ENCODE measurements at regions not wholly inside any gene's neighbourhood (a gene's known extent, or its start where the extent isn't known, plus 50 kb on each side); places are given as distances from the start of the nearest gene placed in this dataset.

- Histone ChIP-seq H3K27me3 (ENCODE audit: low read length) (no peaks in the 10 kb centered on the region), H3K79me2 (ENCODE audit: low read length) (no peaks in the 10 kb centered on the region), H3K27ac (ENCODE audit: low read length) (no peak overlapping the region), H3K36me3 (ENCODE audit: low read depth, low read length) (no peaks in the 10 kb centered on the region), H3K9ac (ENCODE audit: low read length) (no peak overlapping the region), H3K4me1 (ENCODE audit: insufficient read depth, low read length) (no peaks in the 10 kb centered on the region), H3K9me3 (ENCODE audit: low read length) (no peaks in the 10 kb centered on the region), H3F3A (ENCODE audit: low read length, unreplicated experiment) (no peaks in the 10 kb centered on the region), H3K4me2 (ENCODE audit: low read length) (no peak overlapping the region), H3K9me2 (replicated peaks; ENCODE audit: low read length) (no peaks in the 10 kb centered on the region), H2AFZ (ENCODE audit: low read length) (no peak overlapping the region), H4K20me1 (ENCODE audit: low read length) (no peaks in the 10 kb centered on the region), H3K4me3 (ENCODE audit: low read length) (no peak overlapping the region)
- intact Hi-C loops (cut with micrococcal nuclease): no loop called here
- no TSS peak for BruUV-seq (replicated peaks)
- POLR2A ChIA-PET (ENCODE audit: unreplicated experiment): no interaction called here
- ATAC-seq: no peak
- CTCF ChIA-PET: no interaction called here
- no peak for DNase-seq
- no peak for TF ChIP-seq EZH2phosphoT487 (IDR thresholded peaks at IDR 0.05; ENCODE audit: borderline replicate concordance, low read length)
- TF ChIP-seq CTCF (conservative IDR thresholded peaks at IDR 0.05; ENCODE audit: low read depth, low read length): no peak
- no peak for TF ChIP-seq EZH2 (IDR thresholded peaks at IDR 0.05; ENCODE audit: low read length, unreplicated experiment)
Measured at GRCh38 chr3:178291574-178292370, 244.5 kb upstream of the KCNMB2 start.

GRCh38 chr3:178295292-178295912 is 240.8 kb upstream of the KCNMB2 start:
- no TSS peak for BruUV-seq (replicated peaks)
- H3K27me3 ChIP-seq (ENCODE audit: low read length): no peaks in the 10 kb centered on the region
- ATAC-seq (no peak), DNase-seq (no peak)
- no peak overlapping the region for H3K9ac ChIP-seq (ENCODE audit: low read length)
- H2AFZ ChIP-seq (ENCODE audit: low read length): no peak overlapping the region
- no peaks in the 10 kb centered on the region for H4K20me1 ChIP-seq (ENCODE audit: low read length)
- H3K4me1 ChIP-seq (ENCODE audit: insufficient read depth, low read length): no peaks in the 10 kb centered on the region
- H3K9me2 ChIP-seq (replicated peaks; ENCODE audit: low read length): no peaks in the 10 kb centered on the region
- POLR2A ChIA-PET (ENCODE audit: unreplicated experiment): no interaction called here
- H3K79me2 ChIP-seq (ENCODE audit: low read length): no peaks in the 10 kb centered on the region
- no peaks in the 10 kb centered on the region for H3K36me3 ChIP-seq (ENCODE audit: low read depth, low read length)
- H3K4me2 ChIP-seq (ENCODE audit: low read length): no peak overlapping the region
- H3K9me3 ChIP-seq (ENCODE audit: low read length): no peaks in the 10 kb centered on the region
- TF ChIP-seq EZH2phosphoT487 (IDR thresholded peaks at IDR 0.05; ENCODE audit: borderline replicate concordance, low read length) (no peak), EZH2 (IDR thresholded peaks at IDR 0.05; ENCODE audit: low read length, unreplicated experiment) (no peak), CTCF (conservative IDR thresholded peaks at IDR 0.05; ENCODE audit: low read depth, low read length) (no peak)
- CTCF ChIA-PET: no interaction called here
- intact Hi-C loops (cut with micrococcal nuclease): no loop called here
- H3K4me3 ChIP-seq (ENCODE audit: low read length): no peak overlapping the region
- no peak overlapping the region for H3K27ac ChIP-seq (ENCODE audit: low read length)
- no peaks in the 10 kb centered on the region for H3F3A ChIP-seq (ENCODE audit: low read length, unreplicated experiment)

- no peak overlapping the region for H3K9ac ChIP-seq (ENCODE audit: low read length)
- no peak overlapping the region for H3K4me2 ChIP-seq (ENCODE audit: low read length)
- H3K27ac ChIP-seq (ENCODE audit: low read length): no peak overlapping the region
- POLR2A ChIA-PET (ENCODE audit: unreplicated experiment): no interaction called here
- ATAC-seq (no peak), DNase-seq (no peak)
- CTCF ChIA-PET: no interaction called here
- no peaks in the 10 kb centered on the region for H3K9me2 ChIP-seq (replicated peaks; ENCODE audit: low read length)
- no peaks in the 10 kb centered on the region for H3F3A ChIP-seq (ENCODE audit: low read length, unreplicated experiment)
- H3K9me3 ChIP-seq (ENCODE audit: low read length): no peaks in the 10 kb centered on the region
- no peak overlapping the region for H3K4me3 ChIP-seq (ENCODE audit: low read length)
- no peaks in the 10 kb centered on the region for H4K20me1 ChIP-seq (ENCODE audit: low read length)
- no peaks in the 10 kb centered on the region for H3K4me1 ChIP-seq (ENCODE audit: insufficient read depth, low read length)
- H3K36me3 ChIP-seq (ENCODE audit: low read depth, low read length): no peaks in the 10 kb centered on the region
- no peaks in the 10 kb centered on the region for H3K27me3 ChIP-seq (ENCODE audit: low read length)
- intact Hi-C loops (cut with micrococcal nuclease): no loop called here
- H3K79me2 ChIP-seq (ENCODE audit: low read length): no peaks in the 10 kb centered on the region
- H2AFZ ChIP-seq (ENCODE audit: low read length): no peak overlapping the region
- TF ChIP-seq EZH2 (IDR thresholded peaks at IDR 0.05; ENCODE audit: low read length, unreplicated experiment) (no peak), CTCF (conservative IDR thresholded peaks at IDR 0.05; ENCODE audit: low read depth, low read length) (no peak), EZH2phosphoT487 (IDR thresholded peaks at IDR 0.05; ENCODE audit: borderline replicate concordance, low read length) (no peak)
- BruUV-seq (replicated peaks): no TSS peak
Measured at GRCh38 chr3:178297199-178297598, 239.0 kb upstream of the KCNMB2 start.

Data from PC-3 (cell line).